Esophagus muscularis mucosa (tissue), 4 donors: ENCODE measurements at regions not wholly inside any gene's neighbourhood (a gene's known extent, or its start where the extent isn't known, plus 50 kb on each side); places are given as distances from the start of the nearest gene placed in this dataset.

ENCODE experiments used
- DNase-seq: peaks from one replicate; pipeline ENCODE4 v3.0.0-alpha.2; 2017; ENCODE audit errors: extremely low spot score
- H3K27ac ChIP-seq, 4 donors: fragments of 200-600 bp; sonication (generic); replicated peaks in 1 of 4; 1 replicate in 3 of 4; 2 replicates in 1 of 4; pipeline ENCODE4 v1.5.1; 2016 to 2019; ENCODE audit warnings: mild to moderate bottlenecking in 1 of 4
- H3K27me3 ChIP-seq, 4 donors: fragments of 200-600 bp; sonication (generic); one replicate each; pipeline versions ENCODE4 v1.5.1 to v1.6.0; 2016 to 2019
- H3K36me3 ChIP-seq, 4 donors: fragments of 200-600 bp; sonication (generic); one replicate each; pipeline ENCODE4 v1.5.1; 2016 to 2019
- H3K4me1 ChIP-seq, 4 donors: fragments of 200-600 bp; sonication (generic); one replicate each; pipeline ENCODE4 v1.5.1; 2016 to 2019
- H3K4me3 ChIP-seq, 4 donors: fragments of 200-600 bp; sonication (generic); 1 replicate in 2 of 4; 2 replicates in 2 of 4; pipeline ENCODE4 v1.5.1; 2016 to 2019; ENCODE audit warnings: mild to moderate bottlenecking in 4 of 4, moderate library complexity in 1 of 4
- H3K9me3 ChIP-seq, 4 donors: fragments of 200-600 bp; sonication (generic); 1 replicate in 3 of 4; 2 replicates in 1 of 4; pipeline ENCODE4 v1.5.1; 2016 to 2019
- EP300 ChIP-seq: sonication (generic); formaldehyde crosslinking; IDR thresholded peaks from one replicate; pipeline ENCODE4 v1.6.1; 2017; ENCODE audit warnings: antibody characterized with exemption
- POLR2A ChIP-seq: fragments of 450-650 bp; IDR thresholded peaks from one replicate; pipeline ENCODE4 v1.6.1; 2017; ENCODE audit warnings: antibody characterized with exemption, moderate library complexity, mild to moderate bottlenecking, low read depth
- POLR2AphosphoS5 ChIP-seq, 2 donors: sonication (generic); formaldehyde crosslinking; IDR thresholded peaks; one replicate each; pipeline ENCODE4 v1.6.1; 2017; ENCODE audit warnings: antibody characterized with exemption in 2 of 2
- WGBS: methylation state at CpG from one replicate; pipeline ENCODE4 v1.1.5; 2018; 5-methylcytosine and 5-hydroxymethylcytosine counted together
- intact Hi-C: fragments of 100-400 bp; cut with DNase I; formaldehyde crosslinking; loops from one replicate; pipeline ENCODE4 v1.15.1; 2023
- TF ChIP-seq, protein P1 (sequence below), 3 experiments: fragments of 200-600 bp in 2 of 3; fragments of 450-650 bp in 1 of 3; sonication (generic) in 2 of 3; IDR thresholded peaks; one replicate each; pipeline ENCODE4 v1.5.1; 2017 to 2019; ENCODE audit warnings: antibody characterized with exemption in 3 of 3, mild to moderate bottlenecking in 2 of 3, moderate library complexity in 1 of 3

DNA sequence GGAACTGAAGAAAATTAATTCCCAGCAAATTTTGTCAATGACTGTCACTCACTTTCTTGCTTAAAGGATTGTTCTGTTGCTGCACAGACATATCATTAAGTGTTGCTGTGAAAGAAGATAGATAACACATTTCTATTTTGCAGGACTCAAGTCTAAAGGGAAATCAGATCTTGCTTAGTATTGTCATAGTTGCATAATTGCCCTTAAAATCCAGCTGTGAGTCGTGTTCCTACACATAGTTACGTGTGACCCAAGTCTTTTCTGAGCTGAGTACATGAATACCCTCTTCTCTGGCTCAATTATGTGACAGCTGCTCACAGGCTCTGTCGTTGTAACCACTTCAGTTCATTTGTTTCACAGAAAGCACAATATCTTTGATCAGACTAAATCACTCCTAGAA lies 390.8 kb downstream of the DTWD2 start:
- WGBS: 58% methylated on average over 3 of the region's 3 CpGs
- no peaks in the 10 kb centered on the region for H3K27me3 ChIP-seq
- H3K4me3 ChIP-seq: no peak overlapping the region
- H3K27ac ChIP-seq: no peak overlapping the region
- H3K36me3 ChIP-seq: no peaks in the 10 kb centered on the region
- TF ChIP-seq POLR2AphosphoS5 (IDR thresholded peaks at IDR 0.05) (no peak), POLR2A (no peak), EP300 (no peak)
- TF ChIP-seq, protein P1, sequence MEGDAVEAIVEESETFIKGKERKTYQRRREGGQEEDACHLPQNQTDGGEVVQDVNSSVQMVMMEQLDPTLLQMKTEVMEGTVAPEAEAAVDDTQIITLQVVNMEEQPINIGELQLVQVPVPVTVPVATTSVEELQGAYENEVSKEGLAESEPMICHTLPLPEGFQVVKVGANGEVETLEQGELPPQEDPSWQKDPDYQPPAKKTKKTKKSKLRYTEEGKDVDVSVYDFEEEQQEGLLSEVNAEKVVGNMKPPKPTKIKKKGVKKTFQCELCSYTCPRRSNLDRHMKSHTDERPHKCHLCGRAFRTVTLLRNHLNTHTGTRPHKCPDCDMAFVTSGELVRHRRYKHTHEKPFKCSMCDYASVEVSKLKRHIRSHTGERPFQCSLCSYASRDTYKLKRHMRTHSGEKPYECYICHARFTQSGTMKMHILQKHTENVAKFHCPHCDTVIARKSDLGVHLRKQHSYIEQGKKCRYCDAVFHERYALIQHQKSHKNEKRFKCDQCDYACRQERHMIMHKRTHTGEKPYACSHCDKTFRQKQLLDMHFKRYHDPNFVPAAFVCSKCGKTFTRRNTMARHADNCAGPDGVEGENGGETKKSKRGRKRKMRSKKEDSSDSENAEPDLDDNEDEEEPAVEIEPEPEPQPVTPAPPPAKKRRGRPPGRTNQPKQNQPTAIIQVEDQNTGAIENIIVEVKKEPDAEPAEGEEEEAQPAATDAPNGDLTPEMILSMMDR (IDR thresholded peaks at IDR 0.05): no peak
- no peaks in the 10 kb centered on the region for H3K9me3 ChIP-seq
- H3K4me1 ChIP-seq: no peaks in the 10 kb centered on the region
- no peak for DNase-seq
- intact Hi-C loops: no loop called here

DNA sequence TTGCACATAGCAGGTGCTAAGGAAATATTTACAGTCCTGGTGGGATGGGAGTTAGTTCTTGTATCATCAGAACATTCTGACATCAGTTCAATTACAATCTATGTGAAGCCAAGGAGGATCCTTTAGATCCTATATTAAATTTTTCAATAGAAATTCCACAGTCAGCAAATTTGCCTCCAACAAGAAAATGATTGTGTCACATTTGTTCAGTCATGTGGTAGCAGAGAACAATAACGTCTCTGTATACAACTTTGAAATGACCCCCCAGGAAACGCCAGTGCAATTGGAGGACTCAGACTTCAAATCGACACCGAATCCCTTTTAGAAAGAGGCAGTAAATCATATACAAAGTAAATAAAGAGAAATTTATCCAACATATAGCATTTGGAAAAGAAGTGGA lies 392.1 kb downstream of the DTWD2 start:
- TF ChIP-seq, protein P1 (IDR thresholded peaks at IDR 0.05): no peak
- no peak for TF ChIP-seq EP300
- TF ChIP-seq POLR2AphosphoS5 (IDR thresholded peaks at IDR 0.05): no peak
- no peak for TF ChIP-seq POLR2A
- no peak for DNase-seq
- no peaks in the 10 kb centered on the region for H3K4me1 ChIP-seq
- intact Hi-C loops: no loop called here
- 80% methylated on average over 4 of the region's 4 CpGs for WGBS
- H3K9me3 ChIP-seq: no peaks in the 10 kb centered on the region
- H3K4me3 ChIP-seq: no peak overlapping the region
- no peaks in the 10 kb centered on the region for H3K27me3 ChIP-seq
- no peak overlapping the region for H3K27ac ChIP-seq
- H3K36me3 ChIP-seq: no peaks in the 10 kb centered on the region

DNA sequence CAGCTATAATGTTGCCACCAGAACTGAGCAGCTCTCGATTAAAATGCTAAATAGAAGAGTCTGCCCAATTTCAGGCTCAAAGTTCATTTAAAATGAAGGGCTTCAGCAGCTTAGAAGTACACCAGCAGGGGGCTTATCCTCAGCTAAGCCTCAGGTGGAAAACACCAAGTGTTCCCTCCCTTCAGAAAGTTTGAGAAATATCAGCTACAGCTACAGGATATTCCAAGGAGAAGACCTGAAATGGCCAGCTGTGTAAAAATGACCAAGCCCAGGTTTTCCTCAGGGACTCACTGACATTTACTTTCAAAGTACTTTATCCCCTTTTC lies 395.4 kb downstream of the DTWD2 start:
- 92% methylated on average over 1 of the region's 1 CpG for WGBS
- H3K4me1 ChIP-seq: no peaks in the 10 kb centered on the region
- no peaks in the 10 kb centered on the region for H3K36me3 ChIP-seq
- no peak overlapping the region for H3K27ac ChIP-seq
- no peak for DNase-seq
- TF ChIP-seq, protein P1 (IDR thresholded peaks at IDR 0.05): no peak
- TF ChIP-seq POLR2AphosphoS5 (IDR thresholded peaks at IDR 0.05) (no peak), EP300 (no peak), POLR2A (no peak)
- intact Hi-C loops: no loop called here
- no peaks in the 10 kb centered on the region for H3K9me3 ChIP-seq
- H3K4me3 ChIP-seq: no peak overlapping the region
- no peaks in the 10 kb centered on the region for H3K27me3 ChIP-seq

DNA sequence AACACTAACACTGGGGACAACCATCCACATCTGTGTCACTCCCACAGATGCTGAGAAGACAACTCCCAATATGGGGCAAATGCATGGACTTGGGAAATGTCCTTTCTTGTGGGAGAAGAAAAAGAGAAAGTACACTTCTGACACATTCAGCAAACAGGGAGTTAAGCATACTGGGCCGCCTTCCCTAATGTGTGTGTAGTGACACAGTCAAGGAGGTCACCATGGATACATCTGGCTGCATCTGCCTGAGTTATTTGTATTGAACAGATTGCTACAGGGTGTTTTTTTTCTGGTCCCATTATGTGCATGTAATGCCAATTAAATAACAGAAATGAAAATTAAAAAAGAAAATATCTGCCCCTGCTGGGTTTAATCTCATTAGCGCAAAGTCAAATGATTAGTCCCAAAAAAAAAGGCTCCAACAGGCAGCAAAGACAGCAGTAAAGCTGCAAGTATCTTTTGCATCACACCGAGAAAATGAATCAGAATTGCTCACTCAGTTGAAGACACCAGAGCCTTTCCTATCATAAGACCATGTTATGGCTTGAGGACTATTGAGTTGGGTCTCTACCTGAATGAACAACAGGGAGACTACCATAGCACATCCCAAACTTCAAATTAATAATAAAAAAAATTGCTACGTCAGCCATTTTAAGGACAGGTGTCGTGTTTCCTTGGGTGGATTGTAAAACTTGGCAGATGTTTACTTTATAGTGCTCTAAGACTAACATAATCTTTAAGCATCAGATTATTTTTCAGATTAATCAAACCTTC lies 395.9 kb downstream of the DTWD2 start:
- Histone ChIP-seq H3K9me3 (no peaks in the 10 kb centered on the region), H3K27ac (no peak overlapping the region), H3K4me3 (no peak overlapping the region), H3K27me3 (no peaks in the 10 kb centered on the region), H3K36me3 (no peaks in the 10 kb centered on the region), H3K4me1 (no peaks in the 10 kb centered on the region)
- intact Hi-C loops: no loop called here
- DNase-seq: no peak
- TF ChIP-seq POLR2A (no peak), EP300 (no peak), POLR2AphosphoS5 (IDR thresholded peaks at IDR 0.05) (no peak)
- TF ChIP-seq, protein P1 (IDR thresholded peaks at IDR 0.05): no peak
- 73% methylated on average over 5 of the region's 5 CpGs for WGBS

DNA sequence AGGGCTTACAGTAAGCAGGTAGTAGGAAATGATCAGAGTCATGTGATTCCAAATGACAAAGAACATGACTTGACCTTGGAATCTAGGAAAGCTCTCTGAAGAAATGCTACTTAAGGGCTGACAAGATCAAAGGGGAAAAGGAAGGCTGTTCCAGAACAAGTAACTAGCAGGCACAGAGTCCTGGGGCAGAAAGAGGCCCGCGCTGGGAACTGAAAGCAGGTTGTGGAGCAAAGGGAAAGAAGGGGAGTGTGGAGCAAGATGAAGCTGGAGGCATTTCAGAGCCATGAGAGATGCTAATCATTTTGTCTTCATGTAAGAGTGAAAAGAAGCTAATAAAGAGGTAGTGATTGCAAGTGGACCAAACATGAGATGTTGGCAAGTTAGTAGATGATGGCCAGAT lies 397.5 kb downstream of the DTWD2 start:
- no peak for DNase-seq
- 91% methylated on average over 2 of the region's 2 CpGs for WGBS
- TF ChIP-seq EP300 (no peak), POLR2AphosphoS5 (IDR thresholded peaks at IDR 0.05) (no peak), POLR2A (no peak)
- TF ChIP-seq, protein P1 (IDR thresholded peaks at IDR 0.05): no peak
- Histone ChIP-seq H3K36me3 (no peaks in the 10 kb centered on the region), H3K9me3 (no peaks in the 10 kb centered on the region), H3K4me3 (no peak overlapping the region), H3K4me1 (no peaks in the 10 kb centered on the region), H3K27me3 (no peaks in the 10 kb centered on the region), H3K27ac (no peak overlapping the region)
- intact Hi-C loops: no loop called here
